A549 (cell line): ENCODE measurements at regions not wholly inside any gene's neighbourhood (a gene's known extent, or its start where the extent isn't known, plus 50 kb on each side); places are given as distances from the start of the nearest gene placed in this dataset.

Experiments used
- ATAC-seq, 2 experiments: fragments of 200-7000 bp in 1 of 2; fragments of >200 bp in 1 of 2; cut with Nextera tagmentation in 1 of 2; cut with Tn5 transposase in 1 of 2; 3 replicates each; pipeline versions ENCODE4 v1.8.0 to v1.9.1; 2018 to 2020; ENCODE audit warnings: mild to moderate bottlenecking in 1 of 2, moderate library complexity in 1 of 2
- CTCF ChIA-PET: fragments of 300-600 bp; sonication (Branson Sonifier 250); formaldehyde crosslinking; extraction: SDS; loops from one replicate; lab custom pipeline; 2021; ENCODE audit warnings: antibody characterized with exemption, inconsistent platforms; lab: Yijun Ruan, JAX
- POLR2A ChIA-PET: fragments of 350-600 bp; formaldehyde crosslinking; extraction: SDS; loops from one replicate; lab custom pipeline; 2021; ENCODE audit warnings: antibody characterized with exemption, inconsistent platforms; lab: Yijun Ruan, JAX
- DNase-seq, 2 experiments: peaks; one replicate each; pipeline versions ENCODE4 v3.0.0 to v3.0.0-alpha.2; 2011 to 2016; ENCODE audit warnings: low read depth in 1 of 2, low spot score in 1 of 2
- FAIRE-seq: peaks from 2 replicates; lab custom pipeline; 2011; peaks lifted over from hg19 to GRCh38; lab: Jason Lieb, UNC
- H3K27ac ChIP-seq, 2 experiments: fragments of >200 bp; sonication (Bioruptor Twin); formaldehyde crosslinking; 3 replicates each; pipeline ENCODE4 v1.5.1; 2016 to 2017
- H3K4me1 ChIP-seq: fragments of >200 bp; sonication (Bioruptor Twin); formaldehyde crosslinking; 3 replicates; pipeline ENCODE4 v1.6.1; 2016
- H3K4me2 ChIP-seq: fragments of >200 bp; sonication (Bioruptor Twin); formaldehyde crosslinking; 3 replicates; pipeline ENCODE4 v1.6.1; 2016
- H3K4me3 ChIP-seq: fragments of >200 bp; sonication (Bioruptor Twin); formaldehyde crosslinking; 3 replicates; pipeline ENCODE4 v1.5.1; 2016
- H3K9me3 ChIP-seq: fragments of >200 bp; sonication (Bioruptor Twin); formaldehyde crosslinking; 3 replicates; pipeline ENCODE4 v1.6.1; 2016
- CBX8 ChIP-seq: fragments of 200-600 bp; sonication (generic); IDR thresholded peaks from 2 replicates; pipeline ENCODE4 v1.6.1; 2016
- CHD4 ChIP-seq: fragments of 200-600 bp; sonication (generic); IDR thresholded peaks from 2 replicates; pipeline ENCODE4 v1.6.1; 2016; ENCODE audit warnings: antibody characterized with exemption, mild to moderate bottlenecking, borderline replicate concordance
- EP300 ChIP-seq, 2 experiments: fragments of >200 bp; sonication (Bioruptor Twin); formaldehyde crosslinking; IDR thresholded peaks; 2 replicates in 1 of 2; 3 replicates in 1 of 2; pipeline ENCODE4 v1.6.1; 2016 to 2017
- ESRRA ChIP-seq: fragments of 150-350 bp; IDR thresholded peaks from 2 replicates; pipeline ENCODE4 v1.6.1; 2014; ENCODE audit warnings: mild to moderate bottlenecking, low read length, borderline replicate concordance
- GATA3 ChIP-seq: IDR thresholded peaks from 2 replicates; pipeline ENCODE4 v1.6.1; 2012; ENCODE audit warnings: borderline replicate concordance
- HOXB13 ChIP-seq: fragments of 250-450 bp; sonication (Bioruptor Pico); IDR thresholded peaks from 2 replicates; pipeline ENCODE4 v1.5.0; 2020; ENCODE audit warnings: low read depth, mild to moderate bottlenecking, moderate library complexity
- HOXB5 ChIP-seq: fragments of 250-450 bp; sonication (Bioruptor Pico); IDR thresholded peaks from 2 replicates; pipeline ENCODE4 v1.5.0; 2020; ENCODE audit warnings: mild to moderate bottlenecking, moderate library complexity
- JUNB ChIP-seq: fragments of >200 bp; sonication (Bioruptor Twin); formaldehyde crosslinking; IDR thresholded peaks from 2 replicates; pipeline ENCODE4 v1.6.1; 2016
- KDM5A ChIP-seq: fragments of 200-600 bp; sonication (generic); IDR thresholded peaks from 2 replicates; pipeline ENCODE4 v1.6.1; 2016; ENCODE audit warnings: antibody characterized with exemption, mild to moderate bottlenecking
- MAFK ChIP-seq: fragments of 450-650 bp; IDR thresholded peaks from 2 replicates; pipeline ENCODE4 v1.6.1; 2014; ENCODE audit not compliant: partially characterized antibody
- NFE2L2 ChIP-seq: fragments of 150-350 bp; conservative IDR thresholded peaks from 2 replicates; pipeline ENCODE4 v1.6.1; 2014; ENCODE audit warnings: low read length
- NPAS2 ChIP-seq: fragments of 250-450 bp; sonication (Bioruptor Pico); IDR thresholded peaks from 2 replicates; pipeline ENCODE4 v1.8.0; 2022; ENCODE audit warnings: mild to moderate bottlenecking, moderate library complexity, borderline replicate concordance
- NR3C1 ChIP-seq: fragments of >200 bp; sonication (Bioruptor Twin); formaldehyde crosslinking; IDR thresholded peaks from 3 replicates; pipeline ENCODE4 v1.6.1; 2017
- PHF8 ChIP-seq: fragments of 200-600 bp; sonication (generic); IDR thresholded peaks from 2 replicates; pipeline ENCODE4 v1.6.1; 2016; ENCODE audit warnings: low read depth, mild to moderate bottlenecking, antibody characterized with exemption, moderate library complexity, borderline replicate concordance
- POLR2A ChIP-seq: IDR thresholded peaks from 2 replicates; pipeline ENCODE4 v1.6.1; 2012; ENCODE audit warnings: mild to moderate bottlenecking, low read length
- POLR2AphosphoS2 ChIP-seq: conservative IDR thresholded peaks from 2 replicates; pipeline ENCODE4 v1.6.1; 2012; ENCODE audit warnings: low read length, improper control_type of control experiment, inconsistent platforms
- RCOR1 ChIP-seq: fragments of 150-350 bp; IDR thresholded peaks from 2 replicates; pipeline ENCODE4 v1.6.1; 2014; ENCODE audit warnings: antibody characterized with exemption, low read length, low read depth
- REST ChIP-seq: fragments of 200-600 bp; sonication (generic); IDR thresholded peaks from 2 replicates; pipeline ENCODE4 v1.6.1; 2016; ENCODE audit warnings: antibody characterized with exemption, mild to moderate bottlenecking, moderate library complexity
- SMC3 ChIP-seq: fragments of >200 bp; sonication (Bioruptor Twin); formaldehyde crosslinking; IDR thresholded peaks from 3 replicates; pipeline ENCODE4 v1.6.1; 2018; ENCODE audit warnings: inconsistent platforms
- ZNF302 ChIP-seq: fragments of 250-450 bp; sonication (Bioruptor Pico); IDR thresholded peaks from 2 replicates; pipeline ENCODE4 v1.9.0; 2021; ENCODE audit warnings: inconsistent platforms, mild to moderate bottlenecking, moderate library complexity
- whole genome bisulfite sequencing: methylation state at CpG from one replicate; pipeline ENCODE4 v1.1.6; 2017; ENCODE audit errors: missing lambda C conversion rate; 5-methylcytosine and 5-hydroxymethylcytosine counted together
- TF ChIP-seq, protein P1 (sequence below): fragments of >200 bp; sonication (Bioruptor Twin); formaldehyde crosslinking; IDR thresholded peaks from 3 replicates; pipeline ENCODE4 v1.6.1; 2016

- POLR2A ChIA-PET: no interaction called here
- 20% methylated on average over 1 of the region's 1 CpG for WGBS
- DNase-seq (no peak), ATAC-seq (no peak), FAIRE-seq (no peak)
- Histone ChIP-seq H3K4me1 (no peaks in the 10 kb centered on the region), H3K9me3 (no peaks in the 10 kb centered on the region), H3K4me2 (no peak overlapping the region), H3K4me3 (no peak overlapping the region), H3K27ac (no peak overlapping the region)
- CTCF ChIA-PET: no interaction called here
- TF ChIP-seq ESRRA: no peak
- no peak for TF ChIP-seq ZNF302 (CRISPR knock-in tag)
- no peak for TF ChIP-seq NPAS2 (CRISPR knock-in tag)
- no peak for TF ChIP-seq REST
- no peak for TF ChIP-seq MAFK
- TF ChIP-seq HOXB13 (CRISPR knock-in tag): no peak
- TF ChIP-seq NFE2L2: no peak
- no peak for TF ChIP-seq NR3C1
- TF ChIP-seq SMC3: no peak
- no peak for TF ChIP-seq EP300 (IDR thresholded peaks at IDR 0.05)
- TF ChIP-seq GATA3: no peak
- TF ChIP-seq POLR2AphosphoS2: no peak
- no peak for TF ChIP-seq POLR2A
- no peak for TF ChIP-seq RCOR1
- TF ChIP-seq PHF8: no peak
- no peak for TF ChIP-seq CHD4
- TF ChIP-seq CBX8: no peak
Measured at GRCh38 chr6:164398647-164399046, 910.8 kb downstream of the C6orf118 start.

GRCh38 chr6:164396071-164397047 lies 913.0 kb downstream of the C6orf118 start:
- Histone ChIP-seq H3K4me3 (no peak overlapping the region), H3K9me3 (no peaks in the 10 kb centered on the region), H3K4me2 (no peak overlapping the region), H3K4me1 (no peaks in the 10 kb centered on the region), H3K27ac (no peak overlapping the region)
- TF ChIP-seq, protein P1, sequence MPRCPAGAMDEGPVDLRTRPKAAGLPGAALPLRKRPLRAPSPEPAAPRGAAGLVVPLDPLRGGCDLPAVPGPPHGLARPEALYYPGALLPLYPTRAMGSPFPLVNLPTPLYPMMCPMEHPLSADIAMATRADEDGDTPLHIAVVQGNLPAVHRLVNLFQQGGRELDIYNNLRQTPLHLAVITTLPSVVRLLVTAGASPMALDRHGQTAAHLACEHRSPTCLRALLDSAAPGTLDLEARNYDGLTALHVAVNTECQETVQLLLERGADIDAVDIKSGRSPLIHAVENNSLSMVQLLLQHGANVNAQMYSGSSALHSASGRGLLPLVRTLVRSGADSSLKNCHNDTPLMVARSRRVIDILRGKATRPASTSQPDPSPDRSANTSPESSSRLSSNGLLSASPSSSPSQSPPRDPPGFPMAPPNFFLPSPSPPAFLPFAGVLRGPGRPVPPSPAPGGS: no peak
- no peak for TF ChIP-seq EP300 (IDR thresholded peaks at IDR 0.05)
- TF ChIP-seq HOXB5 (CRISPR knock-in tag): no peak
- TF ChIP-seq JUNB: no peak
- no peak for TF ChIP-seq NPAS2 (CRISPR knock-in tag)
- no peak for TF ChIP-seq KDM5A
- POLR2A ChIA-PET: no interaction called here
- DNase-seq (no peak), FAIRE-seq (no peak), ATAC-seq (no peak)
- 48% methylated on average over 8 of the region's 9 CpGs for WGBS
- CTCF ChIA-PET: no interaction called here
